Renal cortex interstitium (tissue), 11 donors: ENCODE measurements at regions not wholly inside any gene's neighbourhood (a gene's known extent, or its start where the extent isn't known, plus 50 kb on each side); places are given as distances from the start of the nearest gene placed in this dataset.

Experiments used
- DNase-seq, 11 donors: peaks; one replicate each; pipeline ENCODE4 v3.0.0-alpha.2; 2013; ENCODE audit warnings: low read depth in 9 of 11, low spot score in 4 of 11; ENCODE audit errors: extremely low read depth in 1 of 11

GRCh38 chr3:190252080-190252479 lies 70.2 kb downstream of the CLDN1 start:
- DNase-seq: no peak

GRCh38 chr3:190249414-190249813 lies 72.8 kb downstream of the CLDN1 start:
- no peak for DNase-seq

- DNase-seq: no peak
These were observed 80.1 kb downstream of the CLDN1 start for GRCh38 chr3:190242147-190242546.

- no peak for DNase-seq
These were observed 82.9 kb downstream of the CLDN1 start for GRCh38 chr3:190239325-190239724.

GRCh38 chr3:190238871-190239270 lies 83.4 kb downstream of the CLDN1 start:
- no peak for DNase-seq

- no peak for DNase-seq
These were observed 87.6 kb downstream of the CLDN1 start for GRCh38 chr3:190234621-190235020.

GRCh38 chr3:190229632-190230424 lies 92.4 kb downstream of the CLDN1 start:
- no peak for DNase-seq

- DNase-seq: no peak
These were observed 95.2 kb downstream of the CLDN1 start for GRCh38 chr3:190227064-190227463.

- DNase-seq: peak in 5 of 11 donors; percentile 4 to 25 (median 17)
These were observed 97.2 kb downstream of the CLDN1 start for GRCh38 chr3:190224863-190225692.

- DNase-seq: no peak
These were observed 97.8 kb downstream of the CLDN1 start for GRCh38 chr3:190224456-190224855.

- no peak for DNase-seq
These were observed 99.3 kb downstream of the CLDN1 start for GRCh38 chr3:190222916-190223315.

- no peak for DNase-seq
These were observed 99.9 kb downstream of the CLDN1 start for GRCh38 chr3:190222360-190222759.

- DNase-seq: no peak
These were observed 99.7 kb upstream of the P3H2 start for GRCh38 chr3:190220362-190220761.

- no peak for DNase-seq
These were observed 96.4 kb upstream of the P3H2 start for GRCh38 chr3:190217081-190217480.

GRCh38 chr3:190213727-190214126 lies 93.0 kb upstream of the P3H2 start:
- DNase-seq: no peak

- DNase-seq: no peak
These were observed 89.9 kb upstream of the P3H2 start for GRCh38 chr3:190210608-190211007.

- no peak for DNase-seq
These were observed 88.8 kb upstream of the P3H2 start for GRCh38 chr3:190209533-190209932.

- no peak for DNase-seq
These were observed 87.5 kb upstream of the P3H2 start for GRCh38 chr3:190208196-190208595.

- no peak for DNase-seq
These were observed 85.0 kb upstream of the P3H2 start for GRCh38 chr3:190205739-190206138.

GRCh38 chr3:190204200-190204599 lies 83.5 kb upstream of the P3H2 start:
- DNase-seq: no peak
